GM12892 (cell line): ENCODE measurements at regions not wholly inside any gene's neighbourhood (a gene's known extent, or its start where the extent isn't known, plus 50 kb on each side); places are given as distances from the start of the nearest gene placed in this dataset.
"Not testable (repeated sequence)": the region's sequence is repeated elsewhere in the genome, so short reads cannot be mapped to it uniquely, and the experiment has no call there.

Source experiments
- DNase-seq: peaks from one replicate; pipeline ENCODE4 v3.0.0; 2011; ENCODE audit not compliant: insufficient read length
- FAIRE-seq: peaks from 2 replicates; lab custom pipeline; 2011; peaks lifted over from hg19 to GRCh38; lab: Jason Lieb, UNC
- POLR2A ChIP-seq: IDR thresholded peaks from 2 replicates; pipeline ENCODE4 v1.6.1; 2011; ENCODE audit warnings: low read depth, low read length, control low read depth
- POLR2AphosphoS5 ChIP-seq: IDR thresholded peaks from 2 replicates; pipeline ENCODE4 v1.6.1; 2011; ENCODE audit warnings: low read depth, low read length, control low read depth
- TAF1 ChIP-seq: IDR thresholded peaks from 2 replicates; pipeline ENCODE4 v1.6.1; 2011; ENCODE audit warnings: low read depth, mild to moderate bottlenecking, control low read depth, low read length, borderline replicate concordance

GRCh38 chr22:42194953-42195352, 64.3 kb upstream of the CYP2D6 start:
- DNase-seq (no peak), FAIRE-seq (no peak)
- no peak for TF ChIP-seq TAF1

- peak; percentile 21 for FAIRE-seq
- DNase-seq = no peak
- TF ChIP-seq POLR2A (no peak), POLR2AphosphoS5 (no peak), TAF1 (no peak)
Measured at GRCh38 chr22:42194104-42194851, 63.7 kb upstream of the CYP2D6 start.

GRCh38 chr22:42192547-42192946, 61.9 kb upstream of the CYP2D6 start:
- FAIRE-seq (no peak), DNase-seq (no peak)
- TF ChIP-seq POLR2AphosphoS5 = no peak
- no peak for TF ChIP-seq TAF1
- no peak for TF ChIP-seq POLR2A

DNA sequence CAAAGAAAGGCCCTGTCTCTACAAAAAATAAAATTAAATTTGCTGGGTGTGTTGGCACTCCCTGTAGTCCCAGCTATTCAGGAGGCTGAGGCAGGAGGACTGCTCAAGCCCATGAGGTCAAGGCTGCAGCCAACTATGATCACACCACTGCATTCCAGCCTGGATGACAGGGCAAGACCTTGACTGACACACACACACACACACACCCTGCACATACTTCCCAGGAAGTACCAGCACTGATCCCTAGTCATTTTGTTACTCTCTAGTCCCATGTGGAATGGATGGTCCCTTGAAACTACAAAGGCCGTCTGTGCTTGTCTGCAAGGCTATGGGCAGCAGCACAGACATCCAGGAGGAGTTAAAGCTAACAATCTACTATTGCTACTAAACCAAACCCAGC, 59.7 kb upstream of the CYP2D6 start:
- no peak for FAIRE-seq
- no peak for DNase-seq
- TF ChIP-seq POLR2AphosphoS5 = no peak

DNA sequence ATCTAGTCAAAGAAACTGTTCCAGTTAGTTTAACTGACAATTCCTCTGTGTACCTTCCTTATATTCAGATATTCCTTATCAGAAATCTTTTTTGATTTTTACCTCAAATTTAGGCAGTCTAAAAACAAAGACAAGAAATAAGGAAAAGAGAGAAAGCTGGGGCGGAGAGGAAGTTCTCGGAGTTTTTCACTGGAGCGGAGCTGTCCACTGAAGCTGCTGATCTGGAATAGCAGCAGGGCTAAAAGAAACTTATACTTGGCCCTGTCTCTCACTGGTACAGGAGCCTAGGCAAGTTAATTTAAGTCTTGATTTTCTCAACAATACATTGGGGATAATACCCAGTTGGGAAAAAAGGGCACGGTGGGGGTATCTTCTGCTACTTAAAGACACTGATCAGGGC, 59.2 kb upstream of the CYP2D6 start:
- DNase-seq = no peak
- FAIRE-seq = no peak
- TF ChIP-seq POLR2A (no peak), POLR2AphosphoS5 (no peak), TAF1 (no peak)

DNA sequence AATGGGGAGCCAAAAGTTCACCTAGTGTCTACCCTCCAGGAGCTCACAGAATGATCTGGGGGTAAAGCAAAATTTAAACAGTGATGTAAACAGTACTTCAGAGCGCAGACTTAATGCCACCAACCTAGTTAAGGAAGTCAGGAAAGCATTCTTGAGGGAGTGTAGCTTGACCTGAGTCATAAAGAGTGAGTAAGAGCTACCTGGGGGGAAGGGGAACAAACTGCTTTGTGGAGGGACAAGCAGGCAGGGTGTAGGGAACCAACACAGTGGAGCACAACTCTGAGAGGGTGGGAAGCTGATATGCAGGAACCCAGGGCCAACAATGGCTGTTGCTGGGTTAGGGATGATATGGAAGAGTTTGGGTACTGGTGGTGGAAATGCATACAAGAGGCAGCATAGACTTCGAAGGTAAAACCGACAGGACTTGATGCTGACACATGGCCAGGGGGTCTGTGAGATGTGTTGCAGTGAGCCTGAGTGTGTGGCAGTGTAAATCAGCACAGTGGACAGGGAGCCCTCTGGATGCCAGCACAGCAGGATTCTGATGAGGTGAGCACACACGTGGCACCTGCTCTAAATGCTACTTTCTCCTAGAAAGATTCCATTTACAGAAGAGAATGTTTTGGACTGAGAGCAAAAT, 58.3 kb upstream of the CYP2D6 start:
- no peak for DNase-seq
- FAIRE-seq = no peak
- TF ChIP-seq POLR2AphosphoS5 (no peak), POLR2A (no peak), TAF1 (no peak)

DNA sequence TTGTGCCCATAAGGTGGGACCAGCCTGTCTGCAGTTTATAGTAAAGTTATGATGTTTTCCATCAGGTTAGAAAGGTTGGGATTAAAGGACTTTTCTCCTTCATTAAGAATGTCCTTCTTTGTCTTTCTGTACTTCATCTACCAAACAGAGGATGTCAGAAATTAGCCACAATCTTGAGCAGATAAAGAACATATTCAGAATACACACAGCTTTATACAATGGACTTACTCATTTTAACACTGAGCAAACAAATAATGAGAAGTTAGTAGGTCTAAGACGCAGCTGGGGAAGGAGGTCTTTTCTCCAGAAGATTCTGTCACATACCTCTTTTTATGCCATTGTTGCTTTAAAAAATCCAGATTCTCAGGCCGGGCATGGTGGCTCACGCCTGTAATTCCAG, 57.0 kb upstream of the CYP2D6 start:
- TF ChIP-seq POLR2A = no peak
- no peak for TF ChIP-seq POLR2AphosphoS5
- TF ChIP-seq TAF1 = no peak
- FAIRE-seq (no peak), DNase-seq (no peak)

- DNase-seq = no peak
- FAIRE-seq = no peak
- TF ChIP-seq TAF1 (no peak), POLR2A (no peak), POLR2AphosphoS5 (no peak)
Measured at GRCh38 chr22:42185915-42186439, 55.4 kb upstream of the CYP2D6 start.

DNA sequence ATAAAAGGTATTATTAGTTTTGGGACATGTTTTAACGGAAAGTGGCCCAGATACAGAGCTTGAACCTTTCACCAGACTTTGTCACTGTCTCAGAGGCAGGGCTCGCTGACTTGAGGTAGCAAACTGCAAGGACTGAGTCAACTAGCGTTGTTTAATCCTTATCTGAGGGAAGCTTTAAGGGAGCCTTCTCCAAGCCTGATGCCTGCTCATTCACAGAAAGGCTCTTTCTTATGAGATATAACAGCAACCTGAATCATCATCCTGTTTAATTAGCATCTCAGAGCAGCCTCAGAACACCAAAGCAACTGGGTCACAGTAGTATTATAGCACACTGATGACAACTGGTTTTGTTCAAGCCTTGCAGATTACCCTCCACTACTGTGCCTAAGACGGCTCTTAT, 54.2 kb upstream of the CYP2D6 start:
- FAIRE-seq (no peak), DNase-seq (no peak)
- TF ChIP-seq POLR2A (no peak), TAF1 (no peak)

DNA sequence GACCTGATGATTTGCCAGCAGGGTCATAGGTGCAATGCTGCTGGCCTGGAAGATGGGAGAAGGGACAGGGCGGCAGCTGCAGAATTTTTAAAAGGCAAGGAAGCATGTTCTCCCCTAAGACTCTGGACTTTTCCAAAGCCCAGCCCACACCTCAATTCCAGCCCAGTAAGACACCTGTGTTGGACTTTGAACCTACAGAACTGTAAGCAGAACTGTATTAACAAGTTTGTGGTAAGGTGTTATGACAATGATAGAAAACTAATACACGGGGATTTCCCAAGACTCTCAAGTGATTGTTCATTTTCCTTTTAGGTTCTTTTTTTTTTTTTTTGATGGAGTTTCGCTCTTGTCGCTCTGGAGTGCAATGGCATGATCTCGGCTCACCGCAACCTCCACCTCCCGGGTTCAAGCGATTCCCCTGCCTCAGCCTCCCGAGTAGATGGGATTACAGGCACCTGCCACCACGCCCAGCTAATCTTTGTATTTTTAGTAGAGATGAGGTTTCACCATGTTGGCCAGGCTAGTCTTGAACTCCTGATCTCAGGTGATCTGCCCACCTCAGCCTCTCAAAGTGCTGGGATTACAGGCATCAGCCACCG, 53.0 kb upstream of the CYP2D6 start:
- DNase-seq, FAIRE-seq: not testable (repeated sequence)

DNA sequence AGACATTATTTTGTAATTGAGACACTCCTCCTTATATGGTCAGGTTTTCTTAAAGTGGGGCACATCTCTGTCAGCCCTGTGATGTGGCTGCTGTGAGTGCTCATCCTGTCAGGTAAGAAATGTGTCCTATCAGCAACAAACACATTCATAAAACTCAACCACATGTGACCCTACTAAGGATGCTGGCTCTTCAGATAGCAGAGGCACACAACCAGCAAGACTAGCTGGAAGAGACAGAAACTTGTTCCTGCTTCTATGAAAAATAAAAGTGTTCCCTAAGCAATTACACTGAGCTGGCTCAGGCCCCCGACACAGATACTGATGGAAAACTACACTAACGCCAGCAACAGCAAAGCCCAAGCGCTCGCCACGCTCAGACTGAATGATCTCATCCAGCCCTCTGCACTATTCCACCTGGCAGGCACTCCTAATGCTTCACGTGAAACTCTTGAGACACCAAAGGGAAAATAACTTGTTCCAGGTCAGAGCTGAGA, 49.8 kb upstream of the CYP2D6 start:
- TF ChIP-seq POLR2AphosphoS5 (no peak), POLR2A (no peak), TAF1 (no peak)
- FAIRE-seq = peak; percentile 14
- no peak for DNase-seq
